C4-2B (cell line): ENCODE measurements at regions not wholly inside any gene's neighbourhood (a gene's known extent, or its start where the extent isn't known, plus 50 kb on each side); places are given as distances from the start of the nearest gene placed in this dataset.

Experiments
- H3K27ac ChIP-seq: fragments of 450-650 bp; 2 replicates; pipeline ENCODE4 v1.5.1; 2017
- CTCF ChIP-seq: fragments of 450-650 bp; conservative IDR thresholded peaks from 2 replicates; pipeline ENCODE4 v1.5.1; 2017; ENCODE audit warnings: mild to moderate bottlenecking
- ZFX ChIP-seq: fragments of 450-650 bp; IDR thresholded peaks from 2 replicates; pipeline ENCODE4 v1.6.1; 2017

- TF ChIP-seq ZFX (no peak), CTCF (no peak)
- H3K27ac ChIP-seq, result no peak overlapping the region
Observed at GRCh38 chr2:8475349-8476031, 206.4 kb upstream of the ID2 start.

- TF ChIP-seq CTCF (no peak), ZFX (no peak)
- no peak overlapping the region for H3K27ac ChIP-seq
Observed at GRCh38 chr2:8477552-8478470, 204.0 kb upstream of the ID2 start.

GRCh38 chr2:8478471-8478793, 203.4 kb upstream of the ID2 start:
- no peak overlapping the region for H3K27ac ChIP-seq
- TF ChIP-seq ZFX (no peak), CTCF (no peak)

GRCh38 chr2:8479298-8479697, 202.6 kb upstream of the ID2 start:
- TF ChIP-seq CTCF (no peak), ZFX (no peak)
- no peak overlapping the region for H3K27ac ChIP-seq

GRCh38 chr2:8480915-8481314, 200.9 kb upstream of the ID2 start:
- no peak overlapping the region for H3K27ac ChIP-seq
- TF ChIP-seq ZFX, result no peak
- TF ChIP-seq CTCF, result no peak

- no peak for TF ChIP-seq CTCF
- no peak for TF ChIP-seq ZFX
- no peak overlapping the region for H3K27ac ChIP-seq
Observed at GRCh38 chr2:8481463-8482009, 200.3 kb upstream of the ID2 start.

- no peak overlapping the region for H3K27ac ChIP-seq
- no peak for TF ChIP-seq ZFX
- no peak for TF ChIP-seq CTCF
Observed at GRCh38 chr2:8482432-8482831, 199.4 kb upstream of the ID2 start.
